Adrenal gland (tissue), 9 donors: ENCODE measurements at regions not wholly inside any gene's neighbourhood (a gene's known extent, or its start where the extent isn't known, plus 50 kb on each side); places are given as distances from the start of the nearest gene placed in this dataset.

Experiments used
- DNase-seq, 7 donors: peaks; one replicate each; pipeline ENCODE4 v3.0.0-alpha.2; 2019 to 2020
- H3K27ac ChIP-seq, 5 donors: fragments of 200-600 bp; sonication (generic) in 4 of 5; 1 replicate in 3 of 5; 2 replicates in 2 of 5; pipeline versions ENCODE4 v1.5.1 to v1.8.0; 2016 to 2020; ENCODE audit warnings: mild to moderate bottlenecking in 1 of 5
- H3K27me3 ChIP-seq: fragments of 200-600 bp; 2 replicates; pipeline ENCODE4 v1.8.0; 2021
- H3K36me3 ChIP-seq, 2 donors: fragments of 200-600 bp; replicated peaks in 1 of 2; 1 replicate in 1 of 2; 2 replicates in 1 of 2; pipeline versions ENCODE4 v1.5.1 to v1.8.0; 2018 to 2022
- H3K4me1 ChIP-seq, 2 donors: fragments of 200-600 bp; replicated peaks in 1 of 2; 1 replicate in 1 of 2; 2 replicates in 1 of 2; pipeline versions ENCODE4 v1.5.1 to v1.8.0; 2018 to 2021
- H3K4me3 ChIP-seq, 4 donors: fragments of 200-600 bp; sonication (generic) in 3 of 4; one replicate each; pipeline ENCODE4 v1.5.1; 2016 to 2018
- H3K9me3 ChIP-seq, 3 donors: fragments of 200-600 bp; sonication (generic) in 1 of 3; replicated peaks in 1 of 3; 1 replicate in 2 of 3; 2 replicates in 1 of 3; pipeline versions ENCODE4 v1.5.1 to v1.8.0; 2016 to 2021
- CTCF ChIP-seq, 6 experiments: fragments of 450-650 bp in 4 of 6; fragments of 200-600 bp in 2 of 6; sonication (generic) in 1 of 6; IDR thresholded peaks; 1 replicate in 5 of 6; 2 replicates in 1 of 6; pipeline versions ENCODE4 v1.5.1 to v1.8.0; 2016 to 2021; ENCODE audit warnings: antibody characterized with exemption in 6 of 6, mild to moderate bottlenecking in 2 of 6, moderate library complexity in 1 of 6
- POLR2A ChIP-seq, 2 donors: fragments of 450-650 bp; IDR thresholded peaks; one replicate each; pipeline ENCODE4 v1.6.1; 2017; ENCODE audit warnings: antibody characterized with exemption in 2 of 2, mild to moderate bottlenecking in 2 of 2, moderate library complexity in 1 of 2
- WGBS, 4 donors: extraction: QIAGEN DNeasy Blood & Tissue Kit in 2 of 4; methylation state at CpG; one replicate each; pipeline versions ENCODE4 v1.1.5 to v1.1.7; 2013 to 2017; 5-methylcytosine and 5-hydroxymethylcytosine counted together
- intact Hi-C, 2 donors: fragments of 100-400 bp; cut with DNase I; formaldehyde crosslinking; loops; one replicate each; pipeline versions ENCODE4 v1.14.1 to v1.15.0; 2022 to 2023
- donor health status: healthy with polysubstance abuse.
- donor health status: Bipolar disorder and iron deficiency.
- donor health status: DM: yes; HTN: yes; CAD: no.
- donor health status: DM: no; HTN: no; CAD: no.
- donor health status: DM: no; HTN: no; CAD: no.

GRCh38 chr18:39072970-39073369 is 1507.4 kb upstream of the CELF4 start:
- Histone ChIP-seq H3K36me3 (no peaks in the 10 kb centered on the region), H3K4me1 (no peaks in the 10 kb centered on the region), H3K27me3 (no peaks in the 10 kb centered on the region), H3K27ac (no peak overlapping the region), H3K9me3 (no peaks in the 10 kb centered on the region), H3K4me3 (no peak overlapping the region)
- intact Hi-C loops, result no loop called here
- DNase-seq, result no peak
- WGBS, 4 donors, result 60 to 71% (median 64%) methylated on average over 3 of the region's 3 CpGs
- TF ChIP-seq POLR2A (IDR thresholded peaks at IDR 0.05) (no peak), CTCF (IDR thresholded peaks at IDR 0.05) (no peak)

GRCh38 chr18:39062426-39062825 is 1496.8 kb upstream of the CELF4 start:
- H3K27ac ChIP-seq, result no peak overlapping the region
- no peak overlapping the region for H3K4me3 ChIP-seq
- H3K4me1 ChIP-seq, result no peaks in the 10 kb centered on the region
- H3K27me3 ChIP-seq, result no peaks in the 10 kb centered on the region
- WGBS, 4 donors, result 38 to 61% (median 47%) methylated on average over 1 of the region's 1 CpG
- H3K9me3 ChIP-seq, result no peaks in the 10 kb centered on the region
- no peak for TF ChIP-seq CTCF (IDR thresholded peaks at IDR 0.05)
- TF ChIP-seq POLR2A (IDR thresholded peaks at IDR 0.05), result no peak
- no peak for DNase-seq
- H3K36me3 ChIP-seq, result no peaks in the 10 kb centered on the region
- intact Hi-C loops, result no loop called here

GRCh38 chr18:39058386-39059000 is 1492.9 kb upstream of the CELF4 start:
- no peak for DNase-seq
- Histone ChIP-seq H3K4me1 (no peaks in the 10 kb centered on the region), H3K27ac (no peak overlapping the region), H3K27me3 (no peaks in the 10 kb centered on the region), H3K4me3 (no peak overlapping the region), H3K36me3 (no peaks in the 10 kb centered on the region), H3K9me3 (no peaks in the 10 kb centered on the region)
- intact Hi-C loops, result no loop called here
- TF ChIP-seq POLR2A (IDR thresholded peaks at IDR 0.05), result no peak
- TF ChIP-seq CTCF (IDR thresholded peaks at IDR 0.05), result no peak
- 56 to 58% (median 57%) methylated on average over 6 of the region's 6 CpGs for WGBS, 4 donors

- TF ChIP-seq POLR2A (IDR thresholded peaks at IDR 0.05), result no peak
- TF ChIP-seq CTCF (IDR thresholded peaks at IDR 0.05), result no peak
- no peaks in the 10 kb centered on the region for H3K36me3 ChIP-seq
- 56 to 65% (median 59%) methylated on average over 3 of the region's 3 CpGs for WGBS, 4 donors
- no peaks in the 10 kb centered on the region for H3K4me1 ChIP-seq
- no peak overlapping the region for H3K4me3 ChIP-seq
- H3K27ac ChIP-seq, result no peak overlapping the region
- no peaks in the 10 kb centered on the region for H3K27me3 ChIP-seq
- intact Hi-C loops, result no loop called here
- DNase-seq, result no peak
- no peaks in the 10 kb centered on the region for H3K9me3 ChIP-seq
Observed at GRCh38 chr18:39057423-39058064, 1491.9 kb upstream of the CELF4 start.
